Fibroblast of mammary gland (primary cell): ENCODE measurements at regions not wholly inside any gene's neighbourhood (a gene's known extent, or its start where the extent isn't known, plus 50 kb on each side); places are given as distances from the start of the nearest gene placed in this dataset.
A peak's percentile ranks its signal among the peaks of the same experiment; 100 is the strongest.

ENCODE experiments used
- DNase-seq: peaks from one replicate; pipeline ENCODE4 v3.0.0-alpha.2; 2010; ENCODE audit warnings: low read depth
- H3K4me3 ChIP-seq: 2 replicates; pipeline ENCODE4 v1.5.1; 2011; ENCODE audit warnings: low read depth, mild to moderate bottlenecking, low read length, moderate library complexity; ENCODE audit not compliant: control insufficient read depth
- TF ChIP-seq, protein P1 (sequence below): conservative IDR thresholded peaks from 2 replicates; pipeline ENCODE4 v1.5.1; 2011; ENCODE audit warnings: low read depth, low read length, inconsistent platforms; ENCODE audit not compliant: control insufficient read depth, insufficient read depth

DNA sequence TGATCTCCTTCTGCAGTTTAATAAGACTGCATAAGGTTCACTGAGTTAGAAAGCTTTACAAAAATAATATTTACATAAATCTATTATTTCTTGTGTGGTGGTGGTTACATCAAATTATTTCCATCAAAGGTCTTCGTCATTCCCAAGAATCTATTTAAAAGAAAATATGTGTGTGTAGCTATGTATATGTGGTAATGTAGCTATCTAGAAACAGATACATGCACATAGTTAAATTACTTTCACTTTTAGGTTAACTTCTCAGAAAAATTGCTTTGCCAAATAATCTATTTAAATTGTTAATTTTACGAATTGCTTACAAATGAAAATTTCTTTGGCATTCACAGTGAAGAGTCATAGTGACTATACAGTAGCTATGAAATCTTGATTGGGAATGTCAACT, 633.2 kb downstream of the DMRTA1 start:
- no peak for DNase-seq
- TF ChIP-seq, protein P1, sequence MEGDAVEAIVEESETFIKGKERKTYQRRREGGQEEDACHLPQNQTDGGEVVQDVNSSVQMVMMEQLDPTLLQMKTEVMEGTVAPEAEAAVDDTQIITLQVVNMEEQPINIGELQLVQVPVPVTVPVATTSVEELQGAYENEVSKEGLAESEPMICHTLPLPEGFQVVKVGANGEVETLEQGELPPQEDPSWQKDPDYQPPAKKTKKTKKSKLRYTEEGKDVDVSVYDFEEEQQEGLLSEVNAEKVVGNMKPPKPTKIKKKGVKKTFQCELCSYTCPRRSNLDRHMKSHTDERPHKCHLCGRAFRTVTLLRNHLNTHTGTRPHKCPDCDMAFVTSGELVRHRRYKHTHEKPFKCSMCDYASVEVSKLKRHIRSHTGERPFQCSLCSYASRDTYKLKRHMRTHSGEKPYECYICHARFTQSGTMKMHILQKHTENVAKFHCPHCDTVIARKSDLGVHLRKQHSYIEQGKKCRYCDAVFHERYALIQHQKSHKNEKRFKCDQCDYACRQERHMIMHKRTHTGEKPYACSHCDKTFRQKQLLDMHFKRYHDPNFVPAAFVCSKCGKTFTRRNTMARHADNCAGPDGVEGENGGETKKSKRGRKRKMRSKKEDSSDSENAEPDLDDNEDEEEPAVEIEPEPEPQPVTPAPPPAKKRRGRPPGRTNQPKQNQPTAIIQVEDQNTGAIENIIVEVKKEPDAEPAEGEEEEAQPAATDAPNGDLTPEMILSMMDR: no peak

DNA sequence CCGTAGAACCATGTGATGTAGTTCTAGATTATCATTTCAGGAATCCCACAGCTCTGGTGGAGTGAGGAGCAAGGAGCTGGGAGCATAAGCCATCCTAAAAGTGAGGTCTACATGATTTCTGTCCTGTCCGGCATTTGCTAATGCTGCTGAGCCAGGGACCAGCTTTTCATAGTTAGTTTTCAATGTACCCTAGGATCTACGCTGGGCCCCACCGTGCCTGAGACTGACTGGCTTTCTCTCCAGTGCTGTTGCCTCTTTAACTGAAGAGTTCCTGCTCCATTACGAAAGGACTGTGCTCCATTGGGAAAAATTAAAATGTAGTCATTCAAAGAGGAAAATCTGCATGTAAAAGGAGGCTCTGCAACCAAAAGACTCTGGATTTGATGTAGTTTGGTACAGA, 634.8 kb downstream of the DMRTA1 start:
- TF ChIP-seq, protein P1: no peak
- DNase-seq: no peak
- no peak overlapping the region for H3K4me3 ChIP-seq

More for the DNA sequence above, 633.2 kb downstream of the DMRTA1 start:
- H3K4me3 ChIP-seq: no peak overlapping the region

DNA sequence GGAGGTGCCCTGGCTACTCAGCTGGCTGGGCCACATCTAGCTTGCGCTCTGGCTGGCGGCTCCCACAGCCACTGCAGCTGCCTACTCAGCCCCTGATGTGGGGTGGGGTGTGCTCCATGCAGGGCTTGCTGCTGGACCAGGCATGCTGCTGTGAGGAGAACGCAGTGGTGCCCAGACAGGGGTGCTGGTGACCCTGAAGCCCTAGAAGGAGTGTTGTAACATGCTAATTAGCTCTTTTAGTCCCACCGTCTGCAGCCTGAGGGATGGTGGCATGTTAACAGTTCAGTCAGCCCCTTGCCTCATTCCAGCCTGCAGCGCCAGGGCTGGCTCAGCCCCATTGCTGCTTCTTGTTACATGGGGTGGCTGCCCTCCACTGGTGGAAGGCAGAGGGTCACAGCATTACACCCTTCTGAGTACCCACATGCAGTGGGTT, 642.3 kb downstream of the DMRTA1 start:
- no peak overlapping the region for H3K4me3 ChIP-seq
- no peak for DNase-seq
- TF ChIP-seq, protein P1: no peak

DNA sequence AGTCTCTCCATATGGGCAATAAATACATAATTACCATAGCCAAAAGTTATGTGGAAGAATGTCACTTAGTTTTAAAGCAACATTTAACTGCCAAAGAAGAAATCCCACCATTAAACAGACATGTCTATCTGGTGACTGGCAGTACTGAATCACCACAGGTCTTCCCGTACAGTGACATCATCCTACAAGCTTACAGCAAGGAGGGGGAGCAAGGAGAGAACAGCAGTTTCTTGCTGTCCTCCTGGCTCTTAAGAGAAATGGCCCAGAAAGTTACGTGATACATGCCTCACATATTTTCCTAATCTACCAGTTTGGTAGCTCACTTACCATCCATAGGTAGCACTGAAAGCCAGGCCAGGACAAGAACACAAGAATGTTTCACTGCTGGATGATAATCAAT, 671.0 kb downstream of the DMRTA1 start:
- TF ChIP-seq, protein P1: no peak
- DNase-seq: peak; percentile 71
- no peak overlapping the region for H3K4me3 ChIP-seq

DNA sequence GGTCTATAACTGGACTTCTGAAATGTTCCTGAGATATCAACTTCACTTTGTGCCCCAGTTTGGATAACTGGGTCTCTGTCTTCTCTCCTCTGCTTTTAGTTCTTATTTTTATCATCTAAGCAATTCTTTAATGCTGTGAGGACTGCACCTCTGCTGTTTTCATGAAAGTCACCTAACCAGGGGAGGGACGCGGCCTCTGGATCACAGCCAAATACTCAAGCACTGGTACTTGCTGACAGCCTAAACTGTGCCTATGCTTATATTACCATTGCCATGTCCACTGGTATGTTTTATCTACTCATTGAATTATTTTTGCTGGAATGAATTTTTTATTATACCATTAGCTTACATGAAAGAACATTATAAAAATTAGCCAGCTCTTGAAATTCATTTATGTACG, 674.0 kb downstream of the DMRTA1 start:
- DNase-seq: no peak
- TF ChIP-seq, protein P1: no peak
- H3K4me3 ChIP-seq: no peak overlapping the region

DNA sequence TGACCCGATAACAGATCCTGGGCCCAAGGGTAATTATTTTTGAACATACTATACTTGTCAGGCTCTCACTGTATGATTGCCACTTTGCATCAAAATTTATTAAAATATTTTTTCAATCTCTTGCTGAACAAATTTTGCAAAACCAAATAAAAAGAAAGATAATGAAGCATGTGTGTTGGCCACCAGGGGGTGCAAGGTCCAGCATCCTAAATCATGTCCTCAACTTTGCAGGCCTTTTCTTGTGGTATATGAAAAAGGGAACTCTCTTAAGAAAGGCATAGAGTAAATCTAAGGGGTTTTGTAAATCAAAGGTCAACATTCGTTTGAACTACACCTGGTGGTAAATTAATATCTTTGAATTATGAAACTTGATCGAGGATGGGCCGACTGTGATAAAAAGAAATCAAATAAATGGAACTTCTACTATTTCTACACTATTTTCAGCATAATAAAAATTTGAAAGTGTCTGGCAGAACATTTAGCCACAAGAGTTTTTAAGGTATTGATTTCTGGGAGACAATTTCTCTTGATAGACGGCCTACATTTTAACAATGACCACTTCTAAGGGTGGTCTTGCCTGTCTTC, 676.5 kb downstream of the DMRTA1 start:
- TF ChIP-seq, protein P1: peak; percentile 61
- peak; percentile 49 for DNase-seq
- H3K4me3 ChIP-seq: no peak overlapping the region

DNA sequence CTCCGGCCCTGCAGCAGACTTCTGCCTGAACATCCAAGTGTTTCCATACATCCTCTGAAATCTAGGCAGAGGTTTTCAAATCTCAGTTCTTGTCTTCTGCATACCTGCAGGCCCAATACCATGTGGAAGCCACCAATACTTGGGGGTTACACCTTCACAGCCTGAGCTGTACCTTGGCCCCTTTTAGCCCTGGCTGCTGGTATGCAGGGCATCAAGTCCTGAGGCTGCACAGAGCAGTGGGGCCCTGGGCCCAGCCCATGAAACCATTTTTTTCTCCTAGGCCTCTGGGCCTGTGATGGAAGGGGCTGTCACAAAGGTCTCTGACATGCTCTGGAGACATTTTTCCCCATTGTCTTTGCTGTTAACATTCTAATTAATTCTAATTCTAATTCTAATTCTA, 680.6 kb downstream of the ELAVL2 start:
- no peak overlapping the region for H3K4me3 ChIP-seq
- DNase-seq: no peak
- TF ChIP-seq, protein P1: no peak
